DOHH2 (cell line): ENCODE measurements at regions not wholly inside any gene's neighbourhood (a gene's known extent, or its start where the extent isn't known, plus 50 kb on each side); places are given as distances from the start of the nearest gene placed in this dataset.

ENCODE experiments used
- CTCF ChIP-seq: fragments of 200-600 bp; sonication (generic); IDR thresholded peaks from one replicate; pipeline ENCODE4 v1.5.1; 2014; ENCODE audit warnings: antibody characterized with exemption, mild to moderate bottlenecking, low read depth, low read length; ENCODE audit not compliant: poor library complexity, severe bottlenecking
- EZH2phosphoT487 ChIP-seq: fragments of 200-600 bp; sonication (generic); IDR thresholded peaks from 2 replicates; pipeline ENCODE4 v1.6.1; 2017; ENCODE audit warnings: borderline replicate concordance, mild to moderate bottlenecking, antibody characterized with exemption, low read length, moderate library complexity, mixed read lengths

- TF ChIP-seq CTCF (no peak), EZH2phosphoT487 (no peak)
Observed at GRCh38 chr2:180924063-180924462, 56.3 kb upstream of the UBE2E3 start.
